Keratinocyte (primary cell): ENCODE measurements at regions not wholly inside any gene's neighbourhood (a gene's known extent, or its start where the extent isn't known, plus 50 kb on each side); places are given as distances from the start of the nearest gene placed in this dataset.

ENCODE experiments used
- EZH2 ChIP-seq: IDR thresholded peaks from one replicate; pipeline ENCODE4 v1.6.1; 2012; ENCODE audit warnings: inconsistent platforms, mild to moderate bottlenecking, low read length, moderate library complexity
- TF ChIP-seq, protein P1 (sequence below), 3 experiments: IDR thresholded peaks in 1 of 3; conservative IDR thresholded peaks in 1 of 3; optimal IDR thresholded peaks in 1 of 3; 2 replicates in 2 of 3; 3 replicates in 1 of 3; pipeline versions ENCODE3 to v1.5.1; 2011; ENCODE audit warnings: low read length in 3 of 3, mild to moderate bottlenecking in 3 of 3, moderate library complexity in 2 of 3, control low read depth in 1 of 3, inconsistent platforms in 1 of 3; ENCODE audit not compliant: insufficient read depth in 2 of 3; ENCODE audit errors: extremely low read depth in 1 of 3

DNA sequence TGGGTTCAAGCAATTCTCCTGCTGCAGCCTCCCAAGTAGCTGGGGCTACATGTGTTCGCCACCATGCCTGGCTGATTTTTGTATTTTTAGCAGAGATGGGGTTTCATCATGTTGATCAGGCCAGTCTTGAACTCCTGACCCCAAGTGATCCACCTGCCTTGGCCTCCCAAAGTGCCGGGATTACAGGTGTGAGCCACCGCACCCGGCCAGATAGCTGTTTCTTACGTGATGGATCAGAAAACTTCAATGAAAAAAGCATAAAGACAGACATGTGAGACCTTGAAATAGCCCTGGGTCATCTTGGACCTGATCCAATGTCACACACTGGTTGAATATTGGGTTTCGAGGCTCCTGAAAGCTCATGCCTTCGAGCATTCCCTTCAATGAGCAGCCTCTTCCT lies 66.7 kb upstream of the RTN4 start:
- TF ChIP-seq, protein P1, sequence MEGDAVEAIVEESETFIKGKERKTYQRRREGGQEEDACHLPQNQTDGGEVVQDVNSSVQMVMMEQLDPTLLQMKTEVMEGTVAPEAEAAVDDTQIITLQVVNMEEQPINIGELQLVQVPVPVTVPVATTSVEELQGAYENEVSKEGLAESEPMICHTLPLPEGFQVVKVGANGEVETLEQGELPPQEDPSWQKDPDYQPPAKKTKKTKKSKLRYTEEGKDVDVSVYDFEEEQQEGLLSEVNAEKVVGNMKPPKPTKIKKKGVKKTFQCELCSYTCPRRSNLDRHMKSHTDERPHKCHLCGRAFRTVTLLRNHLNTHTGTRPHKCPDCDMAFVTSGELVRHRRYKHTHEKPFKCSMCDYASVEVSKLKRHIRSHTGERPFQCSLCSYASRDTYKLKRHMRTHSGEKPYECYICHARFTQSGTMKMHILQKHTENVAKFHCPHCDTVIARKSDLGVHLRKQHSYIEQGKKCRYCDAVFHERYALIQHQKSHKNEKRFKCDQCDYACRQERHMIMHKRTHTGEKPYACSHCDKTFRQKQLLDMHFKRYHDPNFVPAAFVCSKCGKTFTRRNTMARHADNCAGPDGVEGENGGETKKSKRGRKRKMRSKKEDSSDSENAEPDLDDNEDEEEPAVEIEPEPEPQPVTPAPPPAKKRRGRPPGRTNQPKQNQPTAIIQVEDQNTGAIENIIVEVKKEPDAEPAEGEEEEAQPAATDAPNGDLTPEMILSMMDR (optimal IDR thresholded peaks at IDR 0.05 in 1 of 3, IDR thresholded peaks at IDR 0.05 in 1 of 3, conservative IDR thresholded peaks at IDR 0.05 in 1 of 3; ENCODE audit: extremely low read depth in 1 of 3, insufficient read depth in 2 of 3, low read length in 3 of 3), result no peak
- no peak for TF ChIP-seq EZH2
